NCI-H748 treated with DMSO at 0.1 percent for 48 hours (cell line): ENCODE measurements at regions not wholly inside any gene's neighbourhood (a gene's known extent, or its start where the extent isn't known, plus 50 kb on each side); places are given as distances from the start of the nearest gene placed in this dataset.

ENCODE experiments used
- DNase-seq: peaks from one replicate; lab custom pipeline; 2025; lab: John Stamatoyannopoulos, UW

- DNase-seq: no peak
Observed at GRCh38 chr5:174288439-174288838, 242.9 kb downstream of the NSG2 start.

GRCh38 chr5:174291162-174291561 lies 245.7 kb downstream of the NSG2 start:
- DNase-seq: no peak

- DNase-seq: no peak
Observed at GRCh38 chr5:174292348-174292747, 246.8 kb downstream of the NSG2 start.

- DNase-seq: no peak
Observed at GRCh38 chr5:174293006-174293405, 247.5 kb downstream of the NSG2 start.

- DNase-seq: no peak
Observed at GRCh38 chr5:174293481-174293880, 248.0 kb downstream of the NSG2 start.

- DNase-seq: no peak
Observed at GRCh38 chr5:174294891-174295620, 249.6 kb downstream of the NSG2 start.

GRCh38 chr5:174295702-174296436 lies 250.4 kb downstream of the NSG2 start:
- DNase-seq: no peak

GRCh38 chr5:174300118-174300940 lies 254.8 kb downstream of the NSG2 start:
- DNase-seq: no peak

GRCh38 chr5:174300941-174301761 lies 255.6 kb downstream of the NSG2 start:
- DNase-seq: no peak

- no peak for DNase-seq
Observed at GRCh38 chr5:174301848-174302625, 256.5 kb downstream of the NSG2 start.

GRCh38 chr5:174303035-174303434 lies 257.5 kb downstream of the NSG2 start:
- DNase-seq: no peak

GRCh38 chr5:174303437-174304045 lies 258.0 kb downstream of the NSG2 start:
- no peak for DNase-seq

- no peak for DNase-seq
Observed at GRCh38 chr5:174305241-174305681, 259.8 kb downstream of the NSG2 start.

- DNase-seq: no peak
Observed at GRCh38 chr5:174306345-174307030, 261.0 kb downstream of the NSG2 start.

GRCh38 chr5:174307031-174307408 lies 261.5 kb downstream of the NSG2 start:
- DNase-seq: no peak

- no peak for DNase-seq
Observed at GRCh38 chr5:174307656-174308271, 262.3 kb downstream of the NSG2 start.

GRCh38 chr5:174309131-174309795 lies 263.8 kb downstream of the NSG2 start:
- no peak for DNase-seq

- DNase-seq: no peak
Observed at GRCh38 chr5:174310243-174310642, 264.7 kb downstream of the NSG2 start.

- DNase-seq: no peak
Observed at GRCh38 chr5:174310706-174311105, 265.2 kb downstream of the NSG2 start.
